HG02623 (cell line): ENCODE measurements at regions not wholly inside any gene's neighbourhood (a gene's known extent, or its start where the extent isn't known, plus 50 kb on each side); places are given as distances from the start of the nearest gene placed in this dataset.

Experiments used
- ATAC-seq: cut with Tn5 transposase; IDR thresholded peaks from one replicate; pipeline ENCODE4 v1.9.1; 2021; ENCODE audit warnings: moderate library complexity; ENCODE audit not compliant: unreplicated experiment

DNA sequence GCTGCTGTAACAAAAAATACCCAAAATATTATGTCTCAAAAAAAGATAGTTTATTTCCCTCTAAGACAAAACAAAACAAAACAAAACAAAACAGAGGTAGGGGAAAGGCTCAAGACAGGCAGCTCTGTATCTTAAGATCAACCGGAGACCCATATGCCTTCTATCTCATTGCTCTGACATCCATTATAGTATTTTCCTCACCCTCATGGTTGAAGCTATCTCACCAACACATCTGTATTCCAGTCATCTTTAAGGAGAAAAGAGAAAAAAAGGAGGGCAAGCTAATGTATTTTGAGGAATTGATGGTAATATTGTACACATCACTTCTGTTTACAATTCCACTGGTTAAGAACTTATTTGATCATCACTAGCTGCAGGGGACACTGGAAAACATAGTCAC is 239.7 kb downstream of the ICOS start:
- ATAC-seq, result no peak

DNA sequence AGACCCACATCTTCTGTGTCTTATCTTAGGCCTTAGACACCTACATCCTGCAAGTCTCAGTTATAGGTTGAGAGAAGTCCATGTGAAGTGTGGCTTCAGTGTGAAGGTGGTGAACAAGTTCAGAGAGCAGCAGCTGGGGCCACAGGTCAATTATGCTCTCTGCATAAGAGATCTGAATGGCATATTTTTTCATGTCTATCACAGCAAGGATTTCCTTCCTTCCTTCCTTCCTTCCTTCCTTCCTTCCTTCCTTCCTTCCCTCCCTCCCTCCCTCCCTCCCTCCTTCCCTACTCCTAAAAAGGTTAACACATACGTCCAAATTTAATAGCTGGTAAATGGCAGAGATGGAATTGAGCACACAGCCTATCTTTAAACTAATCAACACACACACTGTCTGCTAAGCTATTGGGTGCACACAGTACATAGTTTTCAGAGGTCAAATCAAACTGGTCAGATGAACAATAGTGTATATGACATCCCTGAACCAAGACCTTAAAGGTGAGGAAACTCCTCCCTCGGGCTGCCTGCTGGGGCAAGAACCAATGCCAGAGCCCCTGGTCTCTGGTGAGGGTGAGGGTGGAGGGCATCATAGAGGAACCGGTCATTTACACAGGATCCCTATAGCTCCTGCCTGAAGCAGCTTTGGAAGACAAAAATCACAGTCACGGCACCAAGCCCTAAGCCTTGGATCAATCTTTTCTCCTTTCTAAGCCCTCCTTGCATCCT is 240.9 kb downstream of the ICOS start:
- no peak for ATAC-seq

DNA sequence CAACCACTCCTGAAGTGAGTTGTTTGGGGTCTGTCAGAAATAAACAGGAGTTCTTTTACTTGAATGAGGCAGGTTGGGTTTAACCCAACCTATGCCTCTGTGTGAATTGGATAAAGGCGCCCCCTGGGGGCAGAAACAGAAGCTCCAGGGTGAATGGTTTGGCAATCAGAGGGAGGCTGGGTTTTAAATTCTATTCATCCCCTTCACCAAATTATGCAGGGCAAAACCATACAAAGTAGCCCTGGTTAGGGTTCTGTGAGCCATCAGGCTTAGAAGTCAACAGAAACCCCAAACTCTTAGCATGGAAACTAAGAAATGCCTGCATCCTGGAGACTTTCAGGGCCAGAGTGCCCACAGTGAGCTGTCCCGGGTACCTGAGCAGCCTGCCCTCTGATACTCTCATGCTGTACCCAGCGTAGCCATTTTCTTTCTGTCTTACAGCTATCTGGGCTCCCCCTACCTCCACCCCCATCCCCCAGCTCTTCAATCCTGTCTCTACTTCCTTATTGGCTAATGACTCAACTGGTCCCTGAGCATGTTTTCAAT is 241.5 kb downstream of the ICOS start:
- no peak for ATAC-seq

DNA sequence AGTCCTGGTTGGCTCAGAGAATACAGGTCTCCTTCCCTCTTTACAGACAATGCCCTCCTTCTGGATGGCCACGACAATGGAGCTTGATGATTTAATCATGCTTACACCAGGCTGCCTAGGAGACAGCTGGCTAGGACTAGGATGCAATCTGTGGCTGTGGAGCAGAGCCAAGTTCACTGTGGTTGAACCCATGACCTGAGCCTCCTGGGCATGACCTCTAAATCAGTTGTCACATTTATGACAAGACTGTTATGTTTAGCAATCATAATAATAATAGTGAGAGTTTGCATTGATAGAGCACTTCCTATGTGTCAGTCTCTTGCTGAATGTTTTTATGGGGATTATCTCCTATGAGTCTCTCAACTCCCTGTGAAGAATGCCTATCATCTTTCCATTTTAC is 244.1 kb downstream of the ICOS start:
- ATAC-seq, result no peak

DNA sequence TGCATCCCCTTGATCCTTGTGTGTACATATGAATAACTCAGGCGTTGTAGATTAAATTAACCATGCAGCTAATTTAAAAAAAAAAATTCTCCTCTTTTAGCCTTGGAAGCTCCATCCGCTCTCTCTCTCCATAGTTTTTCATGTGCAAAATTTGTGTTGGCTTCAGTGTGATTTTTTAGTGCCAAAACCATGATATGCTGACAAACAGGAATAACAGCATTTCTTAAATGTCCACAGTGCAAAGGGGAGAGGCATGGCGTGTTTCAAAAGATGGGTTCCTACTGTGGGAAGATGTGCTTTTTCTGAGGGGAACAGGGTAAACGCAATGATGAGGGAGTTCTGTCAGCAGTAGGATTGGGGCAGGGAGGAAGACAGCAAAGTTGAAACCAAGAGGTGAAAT is 247.0 kb downstream of the ICOS start:
- no peak for ATAC-seq

DNA sequence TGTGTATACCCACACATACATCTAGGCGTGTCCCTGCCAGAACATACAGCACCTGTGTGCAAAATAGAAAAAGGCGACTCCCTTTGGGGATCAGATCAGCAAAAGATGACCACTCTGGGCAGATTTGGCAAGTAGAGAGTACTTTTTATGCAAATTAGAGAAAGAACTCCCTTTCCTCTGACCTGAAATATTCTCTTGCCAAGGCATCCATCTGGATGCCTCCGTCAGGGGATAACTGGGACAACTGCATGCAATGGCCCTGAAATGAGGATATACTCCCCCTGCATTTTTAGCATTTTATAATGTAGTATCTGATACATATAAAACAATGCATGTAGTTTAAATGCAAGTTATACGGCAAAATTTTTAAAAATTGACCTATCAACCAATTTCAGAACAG is 247.7 kb downstream of the ICOS start:
- ATAC-seq, result no peak

DNA sequence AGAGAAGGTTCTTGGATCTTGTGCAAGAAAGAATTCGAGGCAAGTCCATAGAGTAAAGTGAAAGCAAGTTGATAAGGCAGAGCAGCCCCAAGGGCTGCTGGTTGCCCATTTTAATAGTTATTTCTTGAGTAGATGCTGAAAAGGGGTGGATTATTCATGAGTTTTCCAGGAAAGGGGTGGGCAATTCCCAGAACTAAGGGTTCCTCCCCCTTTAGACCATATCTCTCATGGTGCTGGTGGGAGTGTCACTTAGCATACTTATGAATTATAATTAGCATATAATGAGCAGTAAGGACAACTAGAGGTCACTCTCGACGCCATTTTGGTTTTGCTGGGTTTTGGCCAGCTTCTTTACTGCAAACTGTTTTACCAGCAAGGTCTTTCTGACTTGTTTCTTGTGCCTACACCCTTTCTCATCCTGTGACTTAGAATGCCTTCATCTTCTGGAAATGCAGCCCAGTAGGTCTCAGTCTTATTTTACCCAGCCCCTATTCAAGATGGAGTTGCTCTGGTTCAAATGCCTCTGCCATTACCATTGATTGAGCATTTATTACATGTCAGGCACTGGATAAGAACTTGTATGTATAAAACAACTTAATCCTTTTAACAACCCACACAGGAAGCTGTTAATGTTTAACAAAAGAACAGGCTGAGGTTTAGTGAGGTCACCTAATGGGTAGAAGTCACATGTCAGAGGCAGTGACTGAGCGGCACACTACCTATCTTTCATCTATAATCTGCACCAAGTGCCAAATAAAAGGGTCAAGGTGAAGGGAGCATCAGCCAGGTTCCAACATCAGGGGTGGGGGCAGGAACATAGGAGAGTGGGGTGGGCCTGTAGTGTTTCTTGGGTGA is 250.9 kb downstream of the ICOS start:
- ATAC-seq, result no peak

DNA sequence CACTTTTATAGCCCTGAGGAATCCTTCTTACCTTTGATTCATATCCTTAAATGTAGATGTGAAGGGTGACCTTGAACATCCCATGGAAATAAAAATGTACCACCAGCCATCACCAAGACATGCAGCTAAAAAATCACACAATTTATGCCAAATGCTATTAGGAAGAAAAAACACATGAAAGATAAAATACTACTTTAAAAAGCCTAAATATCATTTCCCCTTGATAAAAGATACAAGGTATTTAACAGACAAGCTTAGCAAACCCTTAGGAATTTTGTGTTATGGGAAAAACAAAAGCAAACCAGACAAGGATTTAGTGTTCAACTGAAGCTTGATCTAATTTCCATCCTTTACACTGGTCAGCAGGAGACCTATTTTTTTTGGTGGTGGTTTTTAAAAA is 255.0 kb downstream of the ICOS start:
- ATAC-seq, result no peak

DNA sequence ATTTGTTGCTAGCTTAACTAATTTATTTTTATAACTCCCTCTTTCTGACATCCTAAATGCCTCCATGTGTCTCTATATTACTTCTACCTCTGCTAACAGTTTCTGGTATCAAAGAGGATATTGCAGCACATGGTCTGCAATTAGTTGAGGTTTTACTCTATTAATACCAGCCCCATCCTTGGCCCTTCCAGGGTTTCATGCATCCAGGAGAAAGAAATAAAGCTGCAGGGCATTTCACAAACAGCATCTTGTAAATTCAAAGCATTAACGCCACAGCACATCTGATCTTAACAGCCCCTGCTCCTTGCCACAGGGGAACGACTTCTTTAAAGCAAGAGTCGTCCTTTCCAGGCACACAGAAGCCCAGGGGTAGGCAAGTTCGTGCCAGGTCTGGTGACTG is 258.9 kb downstream of the ICOS start:
- ATAC-seq, result no peak

DNA sequence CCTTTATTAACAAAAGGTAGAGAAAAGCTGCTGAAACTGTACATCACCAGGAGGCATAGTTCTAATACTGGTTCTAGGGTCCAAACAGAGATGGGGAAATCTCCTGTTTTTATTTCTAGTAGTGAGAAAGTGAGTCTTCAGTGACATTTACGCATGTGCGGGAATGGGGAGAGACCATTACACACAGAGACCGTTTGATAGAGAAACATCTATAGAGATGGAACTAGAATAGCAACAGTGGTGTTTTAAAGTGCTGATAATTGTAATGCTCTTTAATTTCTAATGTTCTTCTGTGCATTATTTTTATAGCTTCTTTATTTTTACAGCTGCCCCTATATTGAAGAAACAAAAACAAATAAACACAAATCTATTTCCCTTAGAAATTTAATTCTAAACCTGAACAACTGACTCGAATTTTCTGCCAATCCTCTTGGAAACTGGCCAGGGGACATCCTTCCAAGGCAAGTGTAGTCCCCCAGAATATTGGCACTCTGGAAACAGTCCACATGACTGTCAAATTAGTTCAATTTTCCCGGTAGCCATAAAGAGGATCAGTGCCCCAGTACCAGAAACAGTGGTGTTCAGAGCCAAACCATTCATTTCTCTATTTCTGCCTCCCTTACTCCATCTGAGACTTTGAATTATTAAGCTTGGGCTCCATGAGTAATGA is 260.9 kb downstream of the ICOS start:
- no peak for ATAC-seq

DNA sequence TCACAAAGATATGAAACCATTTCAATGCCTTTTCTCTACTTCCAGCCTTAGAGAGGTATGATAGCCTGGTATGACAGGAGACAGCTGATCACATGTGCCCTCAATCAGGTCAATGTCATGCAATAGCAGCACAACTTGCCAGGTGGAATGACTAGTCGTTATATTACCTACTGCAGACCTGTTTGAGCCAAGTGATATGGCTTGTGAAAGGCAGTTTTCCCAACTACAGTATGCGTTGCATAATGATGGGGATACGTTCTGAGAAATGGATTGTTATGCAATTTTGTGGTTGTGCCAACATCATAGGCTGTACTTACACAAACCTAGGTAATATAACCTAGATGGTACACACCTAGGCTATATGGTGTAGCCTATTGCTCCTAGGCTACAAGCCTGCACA is 262.8 kb downstream of the ICOS start:
- ATAC-seq, result no peak

DNA sequence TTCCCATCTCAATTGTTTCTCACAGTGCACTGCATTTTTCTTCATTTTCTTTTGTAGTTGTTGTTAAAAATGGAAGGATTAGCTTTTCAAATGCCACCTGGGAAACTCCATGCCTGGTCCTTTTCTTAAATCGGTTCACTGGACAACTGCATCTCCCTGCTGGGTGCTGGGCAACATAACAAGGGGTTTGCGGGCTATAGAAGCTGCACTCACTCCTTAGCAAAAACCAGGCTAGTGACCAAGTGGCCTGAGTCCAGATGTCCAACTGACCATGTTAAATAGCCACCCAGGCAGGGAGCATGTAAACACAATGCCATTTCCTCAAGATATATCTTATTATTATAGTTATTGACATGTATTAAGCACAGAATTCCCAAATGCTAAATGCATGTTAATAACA is 264.9 kb downstream of the ICOS start:
- ATAC-seq, result no peak

DNA sequence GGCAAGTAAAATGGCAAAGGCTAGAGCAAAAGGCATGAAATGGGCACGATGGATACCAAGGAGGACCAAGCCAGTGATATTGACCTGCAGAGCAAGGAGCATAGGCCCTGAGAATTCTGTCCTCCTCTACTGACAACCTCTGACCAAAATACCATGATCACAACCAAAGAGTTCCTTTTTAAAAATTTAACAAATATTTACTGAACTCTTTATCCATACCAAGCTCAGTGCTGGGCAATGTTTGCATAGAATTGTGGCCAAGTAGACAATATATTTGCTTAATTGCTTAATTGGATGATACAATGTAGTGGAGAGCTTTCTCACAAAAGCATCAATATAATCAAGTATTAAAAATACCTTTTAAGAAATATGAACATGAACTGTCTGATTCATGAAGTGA is 265.7 kb downstream of the ICOS start:
- no peak for ATAC-seq

DNA sequence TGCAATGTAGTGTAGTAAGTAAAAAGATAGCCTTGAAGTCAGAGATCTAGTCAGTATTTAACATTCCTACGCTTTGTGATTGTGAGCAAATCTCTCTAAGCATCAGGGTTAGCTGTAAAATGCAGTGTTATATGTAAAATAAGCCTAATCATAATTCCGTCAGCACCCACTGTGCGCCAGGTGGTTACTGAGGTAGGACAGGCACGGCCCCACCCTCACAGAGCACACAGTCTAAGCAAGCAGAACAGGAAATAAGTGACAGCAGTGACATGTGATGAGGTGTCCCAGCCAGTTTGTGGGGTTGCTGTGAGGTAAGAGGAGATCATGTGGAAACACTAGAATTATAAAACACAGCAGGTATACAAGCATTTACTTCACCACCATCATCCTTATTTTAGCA is 267.1 kb downstream of the ICOS start:
- ATAC-seq, result no peak

DNA sequence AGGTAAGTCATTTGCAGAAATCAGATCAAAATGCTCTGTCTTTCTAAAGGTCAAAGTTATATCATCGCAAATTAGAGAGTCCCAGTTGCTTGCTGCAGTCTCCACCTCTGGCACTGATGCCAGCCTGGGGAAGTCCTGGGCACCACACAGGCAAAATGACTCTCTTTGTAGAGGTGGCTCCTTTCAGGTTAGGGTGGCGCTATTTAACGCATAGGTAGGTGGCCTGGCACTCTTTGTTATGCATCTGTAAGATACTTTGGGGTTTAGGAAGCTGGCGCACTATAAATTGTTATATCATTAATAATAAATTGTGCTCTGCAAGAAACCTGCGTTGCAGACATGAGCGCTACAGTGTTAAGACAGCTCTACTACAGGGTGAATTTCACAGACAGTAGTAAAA is 268.5 kb downstream of the ICOS start:
- no peak for ATAC-seq

DNA sequence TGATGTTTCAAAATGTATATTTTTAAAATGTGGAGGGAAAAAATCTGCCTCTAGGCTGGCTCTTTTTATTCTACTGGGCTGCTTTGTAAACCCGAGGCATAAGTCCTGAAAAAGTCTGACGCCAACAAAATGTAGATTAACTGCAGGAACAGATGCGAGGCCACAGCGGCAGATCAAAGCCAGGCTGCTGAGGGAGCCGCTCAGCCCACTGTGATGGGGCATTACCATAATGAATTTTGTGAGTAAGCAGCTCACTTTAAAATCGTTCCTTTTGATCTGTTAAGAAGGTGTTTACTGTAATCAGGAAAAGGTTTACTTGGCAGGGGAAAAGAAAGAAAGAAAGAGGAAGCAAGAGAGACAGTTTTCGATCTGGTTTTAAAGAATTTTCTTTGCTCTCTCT is 269.0 kb downstream of the ICOS start:
- no peak for ATAC-seq

DNA sequence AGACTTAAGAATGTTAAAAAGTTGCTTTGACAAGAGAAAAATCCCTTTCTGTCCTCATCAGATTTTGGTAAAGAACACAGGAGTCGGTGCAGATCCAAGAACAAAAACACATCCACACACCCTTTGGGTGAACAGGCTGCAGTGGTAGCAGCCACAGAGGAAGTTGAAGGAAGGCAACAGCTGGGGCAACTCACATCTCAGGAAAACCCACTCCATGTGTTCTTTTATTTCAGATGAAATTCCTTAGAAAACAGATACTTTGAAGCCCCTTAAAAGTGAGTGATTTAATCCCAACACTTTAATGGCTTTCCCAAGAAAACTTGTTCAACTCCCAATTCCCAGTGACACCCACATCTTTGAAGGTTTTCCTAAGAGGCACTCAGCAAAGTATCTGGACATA is 271.3 kb downstream of the ICOS start:
- no peak for ATAC-seq

DNA sequence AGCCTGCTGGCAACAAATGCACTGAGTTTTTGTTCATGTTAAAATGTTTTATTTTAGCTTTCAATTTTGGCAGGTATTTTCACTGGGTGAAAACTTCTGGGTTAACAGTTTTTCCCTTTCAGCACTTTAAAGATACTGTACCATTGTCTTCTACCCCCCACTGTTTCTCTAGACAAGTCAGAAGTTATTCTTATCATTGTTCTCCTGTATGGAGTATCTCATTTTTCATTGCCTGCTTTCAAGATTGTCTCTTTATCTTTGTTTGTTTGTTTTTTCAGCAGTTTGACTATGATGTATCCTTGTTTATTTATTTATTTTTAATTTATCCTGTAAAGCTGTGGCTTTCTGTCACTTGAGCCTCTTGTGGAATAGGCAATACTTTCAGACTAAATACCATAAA is 277.0 kb downstream of the ICOS start:
- no peak for ATAC-seq

DNA sequence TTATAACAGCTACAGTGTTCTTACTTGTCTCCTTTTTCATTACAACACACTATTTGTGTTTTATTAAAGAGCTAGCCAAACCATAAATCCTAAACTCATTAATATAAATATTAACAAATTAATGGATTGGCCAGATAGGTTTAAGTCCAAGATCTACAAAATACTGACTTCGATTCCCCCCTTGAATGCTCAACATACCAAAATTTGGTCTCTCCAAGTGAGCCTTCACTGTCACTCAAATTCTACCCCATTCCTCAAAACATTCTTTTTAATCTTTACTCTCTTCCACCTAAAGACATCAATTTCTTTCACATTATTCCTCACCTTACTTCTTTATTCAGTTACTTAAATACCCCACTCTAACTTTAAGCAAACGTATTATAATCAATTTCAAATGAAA is 281.5 kb downstream of the ICOS start:
- no peak for ATAC-seq

DNA sequence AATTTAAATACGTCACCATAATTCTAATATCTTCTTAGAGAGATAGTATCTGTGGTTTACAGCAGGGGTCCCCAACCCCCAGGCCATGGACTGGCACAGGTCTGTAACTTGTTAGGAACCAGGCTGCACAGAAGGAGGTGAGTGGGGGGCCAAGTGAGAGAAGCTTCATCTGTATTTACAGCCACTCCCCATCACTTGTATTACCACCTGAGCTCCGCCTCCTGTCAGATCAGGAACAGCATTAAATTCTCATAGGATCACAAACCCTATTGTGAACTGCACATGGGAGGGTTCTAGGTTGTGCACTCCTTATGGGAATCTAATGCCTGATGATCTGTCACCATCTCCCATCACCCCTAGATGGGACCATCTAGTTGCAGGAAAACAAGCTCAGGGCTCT is 282.6 kb downstream of the ICOS start:
- no peak for ATAC-seq

DNA sequence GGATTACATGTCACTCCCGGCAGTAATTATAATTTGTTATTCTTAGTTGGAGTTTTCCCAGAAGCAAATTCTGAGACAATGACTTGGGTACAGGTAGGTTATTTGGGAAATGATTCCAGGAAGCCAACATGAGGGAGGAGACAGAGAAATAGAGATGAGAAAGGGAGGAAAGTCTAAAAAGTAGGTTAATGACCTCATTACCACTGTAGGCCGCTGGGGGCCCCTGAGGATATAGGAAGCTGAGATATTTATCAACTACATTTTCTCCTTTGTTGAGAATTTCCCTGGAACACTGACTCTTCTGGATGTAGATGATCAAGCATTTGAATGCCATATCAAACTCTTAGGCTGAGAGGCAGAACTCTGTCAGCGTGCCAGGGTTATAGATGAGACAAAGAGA is 284.3 kb downstream of the ICOS start:
- ATAC-seq, result no peak

DNA sequence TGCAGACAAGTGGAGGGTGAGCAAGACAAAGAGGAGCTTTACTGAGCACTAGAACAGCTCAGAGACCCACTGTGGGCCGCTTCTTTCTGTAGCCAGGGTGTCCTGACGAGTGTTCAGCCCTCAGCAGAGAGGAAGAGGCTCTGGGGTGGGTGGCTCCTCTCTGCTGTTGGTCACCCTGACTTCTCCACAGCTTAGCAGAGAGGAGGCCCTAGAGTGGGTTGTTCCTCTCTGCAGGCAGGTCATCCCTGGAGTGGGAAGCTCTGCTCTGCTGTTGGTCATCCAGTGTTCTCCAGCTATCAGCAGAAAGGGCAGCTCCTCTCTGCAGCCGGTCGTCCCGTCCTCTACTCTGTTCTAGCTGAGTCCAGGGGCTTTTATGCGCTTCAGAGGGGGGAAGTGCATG is 286.5 kb downstream of the ICOS start:
- no peak for ATAC-seq
